NT2/D1 (cell line): ENCODE measurements at regions not wholly inside any gene's neighbourhood (a gene's known extent, or its start where the extent isn't known, plus 50 kb on each side); places are given as distances from the start of the nearest gene placed in this dataset.

Experiments used
- SUZ12 ChIP-seq: IDR thresholded peaks from 2 replicates; pipeline ENCODE4 v1.6.1; 2011; ENCODE audit not compliant: insufficient read length, insufficient read depth; ENCODE audit errors: extremely low read depth
- YY1 ChIP-seq: IDR thresholded peaks from 2 replicates; pipeline ENCODE4 v1.6.1; 2011; ENCODE audit not compliant: insufficient read length, insufficient read depth
- ZNF274 ChIP-seq: IDR thresholded peaks from 2 replicates; pipeline ENCODE4 v1.6.1; 2011; ENCODE audit warnings: mild to moderate bottlenecking, low read depth, low read length

DNA sequence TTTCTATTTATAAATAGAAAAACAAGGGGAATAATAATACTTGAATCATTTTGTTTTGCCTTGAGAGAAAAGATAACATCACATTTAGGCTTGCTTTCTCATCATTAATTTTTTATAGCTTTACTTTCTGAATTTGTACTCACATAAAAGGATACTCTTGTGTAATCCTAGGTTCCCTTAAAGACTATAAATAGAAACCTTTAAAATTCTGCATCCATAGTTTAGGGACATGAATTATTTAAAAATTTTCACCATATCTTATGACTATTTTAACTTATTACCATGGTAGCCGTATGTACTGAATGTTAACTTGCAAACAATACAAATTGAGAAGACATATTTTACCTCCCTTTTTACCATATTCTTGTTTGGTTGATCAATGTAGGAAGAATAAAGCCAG, 143.5 kb upstream of the CWC22 start:
- TF ChIP-seq YY1 (no peak), ZNF274 (no peak), SUZ12 (no peak)
